NOMO-1 treated with DMSO at 0.1 percent for 48 hours (cell line): ENCODE measurements at regions not wholly inside any gene's neighbourhood (a gene's known extent, or its start where the extent isn't known, plus 50 kb on each side); places are given as distances from the start of the nearest gene placed in this dataset.
"Not testable (repeated sequence)": the region's sequence is repeated elsewhere in the genome, so short reads cannot be mapped to it uniquely, and the experiment has no call there.

Experiments
- DNase-seq: peaks from one replicate; lab custom pipeline; 2025; ENCODE audit not compliant: unreplicated experiment; lab: John Stamatoyannopoulos, UW

- DNase-seq: no peak
Observed at GRCh38 chr2:186947516-186947915, 98.5 kb upstream of the ZSWIM2 start.

DNA sequence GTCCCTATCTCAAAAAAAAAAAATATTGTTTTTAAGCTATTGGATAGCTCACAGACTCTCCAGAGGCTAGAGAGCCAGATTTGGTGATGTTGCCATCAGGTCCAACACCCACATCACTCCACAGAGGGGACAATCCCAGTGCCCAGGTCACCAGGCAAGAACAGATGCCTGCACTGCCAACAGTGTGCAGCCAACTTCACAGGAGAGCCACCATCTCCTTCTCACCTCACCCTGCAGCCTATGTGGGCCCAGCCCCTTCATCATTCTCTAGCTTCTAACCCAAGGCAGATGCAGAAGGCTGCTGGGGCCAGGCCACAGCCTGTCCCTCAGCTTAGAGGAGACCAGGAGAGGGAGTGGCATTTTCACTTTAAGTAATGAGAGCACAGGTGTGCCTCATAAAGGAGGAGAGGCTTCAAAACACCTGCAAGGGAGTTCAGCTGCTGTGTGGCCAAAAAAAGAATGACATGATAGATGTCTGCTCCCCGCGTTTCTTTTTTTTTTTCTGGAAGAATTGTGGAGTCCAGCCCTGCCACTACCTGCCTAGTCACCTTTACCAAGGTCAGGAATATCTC is 98.0 kb upstream of the ZSWIM2 start:
- DNase-seq: no peak

- no peak for DNase-seq
Observed at GRCh38 chr2:186941853-186942252, 92.9 kb upstream of the ZSWIM2 start.

DNA sequence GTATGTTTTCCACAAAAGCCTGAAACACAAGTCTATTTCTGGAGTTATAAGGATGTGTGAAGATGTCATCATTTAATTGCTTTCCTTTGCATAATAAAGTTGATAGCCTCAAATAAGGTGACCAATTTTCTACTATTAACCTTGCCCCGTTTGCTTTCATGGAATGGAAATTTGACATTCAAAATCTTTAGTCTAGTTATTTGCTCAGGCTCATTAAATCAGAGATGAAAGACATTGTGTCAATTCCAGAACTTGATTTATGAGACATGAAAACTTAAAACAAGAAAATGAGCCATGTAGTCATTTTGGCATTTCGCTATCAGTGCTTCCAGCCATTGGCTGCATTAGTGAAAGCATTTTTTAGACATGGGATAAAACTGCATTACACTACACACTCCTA is 91.5 kb upstream of the ZSWIM2 start:
- no peak for DNase-seq

GRCh38 chr2:186934420-186934819 is 85.5 kb upstream of the ZSWIM2 start:
- no peak for DNase-seq

GRCh38 chr2:186927867-186928191 is 78.9 kb upstream of the ZSWIM2 start:
- DNase-seq: no peak

DNA sequence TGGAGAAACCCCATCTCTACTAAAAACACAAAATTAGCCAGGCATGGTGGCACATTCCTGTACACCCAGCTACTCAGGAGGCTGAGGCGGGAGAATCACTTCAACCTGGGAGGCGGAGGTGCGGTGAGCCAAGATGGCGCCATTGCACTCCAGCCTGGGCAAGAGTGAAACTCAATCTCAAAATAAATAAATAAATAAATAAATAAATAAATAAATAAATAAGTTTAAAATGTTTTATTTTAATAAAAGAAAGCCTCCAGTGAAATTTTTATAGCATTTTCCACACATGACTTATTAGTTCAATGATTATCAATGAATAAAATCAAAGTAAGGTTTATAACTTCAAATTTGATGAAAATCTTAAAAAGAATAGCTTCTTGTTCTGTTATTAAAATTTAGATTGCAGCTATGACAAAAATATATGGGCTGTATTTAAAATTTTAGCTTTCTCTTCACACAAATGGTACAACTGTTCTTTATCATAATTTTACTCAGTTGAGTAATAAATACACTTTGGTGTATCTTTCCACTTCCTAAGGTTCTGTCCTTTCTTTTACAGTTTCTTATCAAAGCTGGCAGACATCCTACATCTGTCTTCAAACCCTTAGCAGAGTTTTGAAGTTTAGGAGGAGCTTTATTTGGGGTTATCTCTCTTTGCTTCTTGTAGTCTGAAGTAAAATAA is 78.4 kb upstream of the ZSWIM2 start:
- no peak for DNase-seq

GRCh38 chr2:186925514-186925913 is 76.5 kb upstream of the ZSWIM2 start:
- DNase-seq: peak; percentile 58

- DNase-seq: not testable (repeated sequence)
Observed at GRCh38 chr2:186922316-186922715, 73.3 kb upstream of the ZSWIM2 start.

GRCh38 chr2:186919296-186919695 is 70.3 kb upstream of the ZSWIM2 start:
- no peak for DNase-seq

DNA sequence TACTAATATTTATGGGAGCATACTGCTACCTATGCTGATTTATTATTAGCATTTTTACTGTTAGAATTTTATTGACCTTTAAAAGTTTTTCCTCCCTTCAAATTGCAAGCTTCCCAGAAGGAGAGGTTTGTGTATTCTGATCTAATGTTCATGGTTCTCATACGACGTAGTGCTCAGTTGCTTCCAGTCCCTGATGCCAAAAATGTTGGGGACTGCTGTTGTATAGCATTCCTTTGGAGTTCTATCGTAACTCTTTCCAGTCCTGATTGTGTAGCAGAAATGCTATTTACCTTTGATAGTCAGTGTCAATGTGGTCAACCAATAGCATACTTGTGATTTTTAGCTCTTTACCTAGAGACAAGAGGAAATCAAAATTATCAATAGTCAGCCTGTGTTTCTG is 69.5 kb upstream of the ZSWIM2 start:
- no peak for DNase-seq

GRCh38 chr2:186917866-186918265 is 68.9 kb upstream of the ZSWIM2 start:
- no peak for DNase-seq

DNA sequence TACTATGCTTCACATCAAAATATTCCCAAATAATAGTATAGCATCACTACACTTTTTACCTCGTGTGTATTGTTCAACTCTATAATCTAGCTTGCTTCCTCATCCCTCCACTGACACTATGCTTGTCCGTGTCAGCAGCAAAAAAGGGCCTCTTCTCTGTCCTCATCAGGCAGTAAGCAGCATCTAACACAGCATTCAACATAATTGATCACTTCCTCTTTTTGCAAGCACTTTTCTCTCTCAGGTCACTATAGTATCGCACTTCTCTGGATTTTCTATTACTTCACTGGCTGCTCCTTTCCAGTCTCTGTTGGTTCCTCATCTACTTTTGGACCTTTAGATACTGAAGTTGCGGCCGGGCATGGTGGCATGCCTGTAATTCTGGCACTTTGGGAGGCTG is 64.9 kb upstream of the ZSWIM2 start:
- DNase-seq: peak; percentile 97

- no peak for DNase-seq
Observed at GRCh38 chr2:186912979-186913378, 64.0 kb upstream of the ZSWIM2 start.

- DNase-seq: no peak
Observed at GRCh38 chr2:186911551-186912085, 62.6 kb upstream of the ZSWIM2 start.

GRCh38 chr2:186910996-186911395 is 62.0 kb upstream of the ZSWIM2 start:
- no peak for DNase-seq

GRCh38 chr2:186909095-186909494 is 60.1 kb upstream of the ZSWIM2 start:
- no peak for DNase-seq

DNA sequence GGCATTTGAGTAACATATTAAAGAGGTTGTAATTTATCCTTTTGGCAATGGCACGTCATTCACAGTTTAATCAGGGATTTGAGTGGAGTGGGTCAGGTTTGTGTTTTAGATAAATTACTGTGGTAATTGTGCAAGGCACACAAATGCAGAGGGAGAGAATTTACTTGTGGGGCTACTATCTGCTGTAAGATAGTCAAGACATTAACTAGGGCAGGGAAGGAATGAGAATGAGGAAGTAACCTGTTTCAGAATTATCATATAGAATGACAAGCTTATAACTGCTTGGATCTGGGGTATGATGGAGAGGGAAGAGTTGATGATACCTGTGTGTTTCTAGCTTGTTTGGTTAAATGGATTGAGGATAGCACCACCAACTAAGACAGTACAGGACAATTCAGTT is 58.9 kb upstream of the ZSWIM2 start:
- DNase-seq: peak; percentile 22

DNA sequence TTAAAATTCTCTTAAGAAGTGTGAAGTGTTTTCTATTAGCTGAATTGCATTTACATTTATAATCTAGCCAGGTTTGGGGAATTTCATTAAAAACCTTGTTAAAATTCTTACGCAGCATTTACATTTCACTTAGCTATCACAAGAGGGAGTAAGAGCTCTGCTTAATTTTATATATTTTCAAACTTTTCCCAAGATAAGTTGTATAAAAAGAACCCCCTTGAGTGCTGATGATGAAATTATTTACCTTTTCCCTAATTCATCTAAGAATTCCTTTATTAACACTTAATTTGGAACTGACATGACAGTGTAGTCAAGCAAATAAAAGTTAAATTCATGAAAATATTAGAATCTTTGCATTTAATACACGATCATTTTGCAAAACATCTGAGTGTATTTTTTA is 54.2 kb upstream of the ZSWIM2 start:
- DNase-seq: peak; percentile 20
